ENCODE measurements at regions not wholly inside any gene's neighbourhood (a gene's known extent, or its start where the extent isn't known, plus 50 kb on each side); places are given as distances from the start of the nearest gene placed in this dataset.

- TF ChIP-seq, protein P1, sequence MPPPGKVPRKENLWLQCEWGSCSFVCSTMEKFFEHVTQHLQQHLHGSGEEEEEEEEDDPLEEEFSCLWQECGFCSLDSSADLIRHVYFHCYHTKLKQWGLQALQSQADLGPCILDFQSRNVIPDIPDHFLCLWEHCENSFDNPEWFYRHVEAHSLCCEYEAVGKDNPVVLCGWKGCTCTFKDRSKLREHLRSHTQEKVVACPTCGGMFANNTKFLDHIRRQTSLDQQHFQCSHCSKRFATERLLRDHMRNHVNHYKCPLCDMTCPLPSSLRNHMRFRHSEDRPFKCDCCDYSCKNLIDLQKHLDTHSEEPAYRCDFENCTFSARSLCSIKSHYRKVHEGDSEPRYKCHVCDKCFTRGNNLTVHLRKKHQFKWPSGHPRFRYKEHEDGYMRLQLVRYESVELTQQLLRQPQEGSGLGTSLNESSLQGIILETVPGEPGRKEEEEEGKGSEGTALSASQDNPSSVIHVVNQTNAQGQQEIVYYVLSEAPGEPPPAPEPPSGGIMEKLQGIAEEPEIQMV (CRISPR knock-in tag; IDR thresholded peaks at IDR 0.05; ENCODE audit: low read depth): no peak
- no peak for TF ChIP-seq KLF16 (CRISPR knock-in tag; IDR thresholded peaks at IDR 0.05)
- TF ChIP-seq ZNF720 (CRISPR knock-in tag; IDR thresholded peaks at IDR 0.05): no peak
- TF ChIP-seq, protein P2, sequence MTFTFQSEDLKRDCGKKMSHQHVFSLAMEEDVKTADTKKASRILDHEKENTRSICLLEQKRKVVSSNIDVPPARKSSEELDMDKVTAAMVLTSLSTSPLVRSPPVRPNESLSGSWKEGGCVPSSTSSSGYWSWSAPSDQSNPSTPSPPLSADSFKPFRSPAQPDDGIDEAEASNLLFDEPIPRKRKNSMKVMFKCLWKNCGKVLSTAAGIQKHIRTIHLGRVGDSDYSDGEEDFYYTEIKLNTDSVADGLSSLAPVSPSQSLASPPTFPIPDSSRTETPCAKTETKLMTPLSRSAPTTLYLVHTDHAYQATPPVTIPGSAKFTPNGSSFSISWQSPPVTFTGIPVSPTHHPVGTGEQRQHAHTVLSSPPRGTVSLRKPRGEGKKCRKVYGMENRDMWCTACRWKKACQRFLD (CRISPR knock-in tag; IDR thresholded peaks at IDR 0.05; ENCODE audit: borderline replicate concordance): no peak
- no peak for TF ChIP-seq EP300 (IDR thresholded peaks at IDR 0.05; ENCODE audit: low read depth in 2 of 2, low read length in 2 of 2)
- no peak for TF ChIP-seq EP300 (CRISPR knock-in tag; IDR thresholded peaks at IDR 0.05; ENCODE audit: borderline replicate concordance)
- TF ChIP-seq, protein P3, sequence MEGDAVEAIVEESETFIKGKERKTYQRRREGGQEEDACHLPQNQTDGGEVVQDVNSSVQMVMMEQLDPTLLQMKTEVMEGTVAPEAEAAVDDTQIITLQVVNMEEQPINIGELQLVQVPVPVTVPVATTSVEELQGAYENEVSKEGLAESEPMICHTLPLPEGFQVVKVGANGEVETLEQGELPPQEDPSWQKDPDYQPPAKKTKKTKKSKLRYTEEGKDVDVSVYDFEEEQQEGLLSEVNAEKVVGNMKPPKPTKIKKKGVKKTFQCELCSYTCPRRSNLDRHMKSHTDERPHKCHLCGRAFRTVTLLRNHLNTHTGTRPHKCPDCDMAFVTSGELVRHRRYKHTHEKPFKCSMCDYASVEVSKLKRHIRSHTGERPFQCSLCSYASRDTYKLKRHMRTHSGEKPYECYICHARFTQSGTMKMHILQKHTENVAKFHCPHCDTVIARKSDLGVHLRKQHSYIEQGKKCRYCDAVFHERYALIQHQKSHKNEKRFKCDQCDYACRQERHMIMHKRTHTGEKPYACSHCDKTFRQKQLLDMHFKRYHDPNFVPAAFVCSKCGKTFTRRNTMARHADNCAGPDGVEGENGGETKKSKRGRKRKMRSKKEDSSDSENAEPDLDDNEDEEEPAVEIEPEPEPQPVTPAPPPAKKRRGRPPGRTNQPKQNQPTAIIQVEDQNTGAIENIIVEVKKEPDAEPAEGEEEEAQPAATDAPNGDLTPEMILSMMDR (CRISPR knock-in tag; IDR thresholded peaks at IDR 0.05): no peak
- no peak for TF ChIP-seq ZBTB7B (CRISPR knock-in tag; IDR thresholded peaks at IDR 0.05)
- TF ChIP-seq POLR2AphosphoS5 (IDR thresholded peaks at IDR 0.05; ENCODE audit: low read depth, low read length): no peak
- no peak for TF ChIP-seq RFX3 (CRISPR knock-in tag; IDR thresholded peaks at IDR 0.05)
- TF ChIP-seq RAD21 (CRISPR knock-in tag; IDR thresholded peaks at IDR 0.05): no peak
- no peak for TF ChIP-seq PRPF4 (IDR thresholded peaks at IDR 0.05; ENCODE audit: low read depth, low read length, poor library complexity, severe bottlenecking)
- no peak for TF ChIP-seq ZFP62 (CRISPR knock-in tag; IDR thresholded peaks at IDR 0.05)
- no peak for TF ChIP-seq ZNF160 (CRISPR knock-in tag; IDR thresholded peaks at IDR 0.05)
These were observed 87.0 kb upstream of the ATP1B1 start for GRCh38 chr1:169019419-169020058.
